OCI-LY1 (cell line): ENCODE measurements at regions not wholly inside any gene's neighbourhood (a gene's known extent, or its start where the extent isn't known, plus 50 kb on each side); places are given as distances from the start of the nearest gene placed in this dataset.

Experiments used
- EZH2 ChIP-seq: fragments of 200-600 bp; sonication (generic), shearing (Covaris generic); IDR thresholded peaks from 2 replicates; pipeline ENCODE4 v1.8.0; 2017; ENCODE audit warnings: borderline replicate concordance, mixed run types, mild to moderate bottlenecking, antibody characterized with exemption, low read length, moderate library complexity, mixed read lengths
- TF ChIP-seq, protein P1 (sequence below): fragments of 200-600 bp; sonication (generic), shearing (Covaris generic); IDR thresholded peaks from 2 replicates; pipeline ENCODE4 v1.5.1; 2017; ENCODE audit warnings: mild to moderate bottlenecking, antibody characterized with exemption, low read length, moderate library complexity, mixed read lengths

DNA sequence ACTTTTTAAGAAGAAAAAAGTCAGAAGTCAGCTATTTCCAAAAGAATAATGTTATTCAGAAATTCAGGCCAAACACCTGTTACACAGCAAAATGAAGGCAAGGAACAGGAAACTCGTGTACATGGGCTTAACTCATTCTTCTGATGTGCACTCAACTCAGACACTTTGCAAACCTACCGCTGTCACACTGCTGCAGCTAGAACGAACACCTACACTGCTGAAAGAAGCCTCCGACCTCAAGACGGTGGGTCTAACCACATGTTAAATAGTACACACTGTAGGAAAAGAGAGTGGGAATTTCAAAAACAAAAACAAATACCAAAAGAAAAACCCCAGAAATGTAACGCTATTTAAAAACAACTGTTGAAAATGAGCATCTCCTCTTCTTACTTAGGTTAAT is 384.5 kb downstream of the IRX1 start:
- TF ChIP-seq, protein P1, sequence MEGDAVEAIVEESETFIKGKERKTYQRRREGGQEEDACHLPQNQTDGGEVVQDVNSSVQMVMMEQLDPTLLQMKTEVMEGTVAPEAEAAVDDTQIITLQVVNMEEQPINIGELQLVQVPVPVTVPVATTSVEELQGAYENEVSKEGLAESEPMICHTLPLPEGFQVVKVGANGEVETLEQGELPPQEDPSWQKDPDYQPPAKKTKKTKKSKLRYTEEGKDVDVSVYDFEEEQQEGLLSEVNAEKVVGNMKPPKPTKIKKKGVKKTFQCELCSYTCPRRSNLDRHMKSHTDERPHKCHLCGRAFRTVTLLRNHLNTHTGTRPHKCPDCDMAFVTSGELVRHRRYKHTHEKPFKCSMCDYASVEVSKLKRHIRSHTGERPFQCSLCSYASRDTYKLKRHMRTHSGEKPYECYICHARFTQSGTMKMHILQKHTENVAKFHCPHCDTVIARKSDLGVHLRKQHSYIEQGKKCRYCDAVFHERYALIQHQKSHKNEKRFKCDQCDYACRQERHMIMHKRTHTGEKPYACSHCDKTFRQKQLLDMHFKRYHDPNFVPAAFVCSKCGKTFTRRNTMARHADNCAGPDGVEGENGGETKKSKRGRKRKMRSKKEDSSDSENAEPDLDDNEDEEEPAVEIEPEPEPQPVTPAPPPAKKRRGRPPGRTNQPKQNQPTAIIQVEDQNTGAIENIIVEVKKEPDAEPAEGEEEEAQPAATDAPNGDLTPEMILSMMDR = no peak
- TF ChIP-seq EZH2 = no peak
